GM12878 (cell line): ENCODE measurements at regions not wholly inside any gene's neighbourhood (a gene's known extent, or its start where the extent isn't known, plus 50 kb on each side); places are given as distances from the start of the nearest gene placed in this dataset.

ENCODE experiments used
- MXI1 ChIP-seq: fragments of 150-350 bp; IDR thresholded peaks from 2 replicates; pipeline ENCODE4 v1.6.1; 2011; ENCODE audit warnings: low read depth, mild to moderate bottlenecking, inconsistent platforms, low read length, improper control_type of control experiment
- POLR2A ChIP-seq: IDR thresholded peaks from 2 replicates; pipeline ENCODE4 v1.6.1; 2011; ENCODE audit warnings: low read depth, mild to moderate bottlenecking, low read length
- RFX5 ChIP-seq: IDR thresholded peaks from 2 replicates; pipeline ENCODE4 v1.6.1; 2011; ENCODE audit warnings: low read depth, low read length, improper control_type of control experiment
- SP1 ChIP-seq: IDR thresholded peaks from one replicate; pipeline ENCODE4 v1.6.1; 2011; ENCODE audit warnings: low read depth, low read length
- YY1 ChIP-seq: IDR thresholded peaks from 2 replicates; pipeline ENCODE4 v1.6.1; 2011; ENCODE audit warnings: low read depth, mild to moderate bottlenecking, low read length
- TF ChIP-seq, protein P1 (sequence below): IDR thresholded peaks from 2 replicates; pipeline ENCODE4 v1.6.1; 2011; ENCODE audit warnings: low read depth, mild to moderate bottlenecking, low read length, moderate library complexity, borderline replicate concordance; ENCODE audit errors: extremely low read depth
- TF ChIP-seq, protein P2 (sequence below), 3 experiments: IDR thresholded peaks in 2 of 3; conservative IDR thresholded peaks in 1 of 3; 2 replicates each; pipeline ENCODE4 v1.5.1; 2011; ENCODE audit warnings: low read depth in 3 of 3, low read length in 3 of 3, mild to moderate bottlenecking in 3 of 3, control low read depth in 2 of 3, moderate library complexity in 2 of 3, inconsistent platforms in 1 of 3, mixed read lengths in 1 of 3; ENCODE audit not compliant: control insufficient read depth in 2 of 3, insufficient read depth in 1 of 3; ENCODE audit errors: extremely low read depth in 1 of 3
- TF ChIP-seq, protein P3 (sequence below): IDR thresholded peaks from 2 replicates; pipeline ENCODE4 v1.6.1; 2012; ENCODE audit warnings: mild to moderate bottlenecking, low read depth, low read length
- TF ChIP-seq, protein P4 (sequence below): fragments of 450-650 bp; IDR thresholded peaks from 2 replicates; pipeline ENCODE4 v1.6.1; 2018; ENCODE audit warnings: borderline replicate concordance, mild to moderate bottlenecking; ENCODE audit not compliant: partially characterized antibody

DNA sequence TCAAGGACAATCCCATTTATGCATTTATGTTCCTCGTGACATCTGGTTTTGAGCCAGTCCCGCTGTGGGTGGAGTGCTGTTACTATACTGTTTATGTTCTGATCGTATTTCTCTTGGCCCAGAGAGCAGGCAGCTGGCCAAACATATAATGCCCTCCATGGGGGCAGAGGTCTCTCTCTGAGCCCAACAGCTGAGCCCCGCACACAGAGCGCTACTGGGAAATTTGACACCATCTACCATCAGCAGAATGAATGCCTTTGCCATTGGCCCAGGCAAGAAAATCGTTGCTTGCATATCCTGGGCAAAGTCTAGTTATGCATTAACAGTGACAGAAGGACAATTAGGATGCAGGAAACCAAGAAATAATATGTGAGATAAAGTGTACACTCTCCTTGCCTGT is 126.8 kb upstream of the CACNA1A start:
- TF ChIP-seq, protein P1, sequence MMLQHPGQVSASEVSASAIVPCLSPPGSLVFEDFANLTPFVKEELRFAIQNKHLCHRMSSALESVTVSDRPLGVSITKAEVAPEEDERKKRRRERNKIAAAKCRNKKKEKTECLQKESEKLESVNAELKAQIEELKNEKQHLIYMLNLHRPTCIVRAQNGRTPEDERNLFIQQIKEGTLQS, result no peak
- TF ChIP-seq MXI1, result no peak
- TF ChIP-seq, protein P2, sequence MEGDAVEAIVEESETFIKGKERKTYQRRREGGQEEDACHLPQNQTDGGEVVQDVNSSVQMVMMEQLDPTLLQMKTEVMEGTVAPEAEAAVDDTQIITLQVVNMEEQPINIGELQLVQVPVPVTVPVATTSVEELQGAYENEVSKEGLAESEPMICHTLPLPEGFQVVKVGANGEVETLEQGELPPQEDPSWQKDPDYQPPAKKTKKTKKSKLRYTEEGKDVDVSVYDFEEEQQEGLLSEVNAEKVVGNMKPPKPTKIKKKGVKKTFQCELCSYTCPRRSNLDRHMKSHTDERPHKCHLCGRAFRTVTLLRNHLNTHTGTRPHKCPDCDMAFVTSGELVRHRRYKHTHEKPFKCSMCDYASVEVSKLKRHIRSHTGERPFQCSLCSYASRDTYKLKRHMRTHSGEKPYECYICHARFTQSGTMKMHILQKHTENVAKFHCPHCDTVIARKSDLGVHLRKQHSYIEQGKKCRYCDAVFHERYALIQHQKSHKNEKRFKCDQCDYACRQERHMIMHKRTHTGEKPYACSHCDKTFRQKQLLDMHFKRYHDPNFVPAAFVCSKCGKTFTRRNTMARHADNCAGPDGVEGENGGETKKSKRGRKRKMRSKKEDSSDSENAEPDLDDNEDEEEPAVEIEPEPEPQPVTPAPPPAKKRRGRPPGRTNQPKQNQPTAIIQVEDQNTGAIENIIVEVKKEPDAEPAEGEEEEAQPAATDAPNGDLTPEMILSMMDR (IDR thresholded peaks at IDR 0.05 in 2 of 3, conservative IDR thresholded peaks at IDR 0.05 in 1 of 3; ENCODE audit: control insufficient read depth in 2 of 3, extremely low read depth in 1 of 3, insufficient read depth in 1 of 3, low read depth in 3 of 3, low read length in 3 of 3), result no peak
- TF ChIP-seq, protein P3, sequence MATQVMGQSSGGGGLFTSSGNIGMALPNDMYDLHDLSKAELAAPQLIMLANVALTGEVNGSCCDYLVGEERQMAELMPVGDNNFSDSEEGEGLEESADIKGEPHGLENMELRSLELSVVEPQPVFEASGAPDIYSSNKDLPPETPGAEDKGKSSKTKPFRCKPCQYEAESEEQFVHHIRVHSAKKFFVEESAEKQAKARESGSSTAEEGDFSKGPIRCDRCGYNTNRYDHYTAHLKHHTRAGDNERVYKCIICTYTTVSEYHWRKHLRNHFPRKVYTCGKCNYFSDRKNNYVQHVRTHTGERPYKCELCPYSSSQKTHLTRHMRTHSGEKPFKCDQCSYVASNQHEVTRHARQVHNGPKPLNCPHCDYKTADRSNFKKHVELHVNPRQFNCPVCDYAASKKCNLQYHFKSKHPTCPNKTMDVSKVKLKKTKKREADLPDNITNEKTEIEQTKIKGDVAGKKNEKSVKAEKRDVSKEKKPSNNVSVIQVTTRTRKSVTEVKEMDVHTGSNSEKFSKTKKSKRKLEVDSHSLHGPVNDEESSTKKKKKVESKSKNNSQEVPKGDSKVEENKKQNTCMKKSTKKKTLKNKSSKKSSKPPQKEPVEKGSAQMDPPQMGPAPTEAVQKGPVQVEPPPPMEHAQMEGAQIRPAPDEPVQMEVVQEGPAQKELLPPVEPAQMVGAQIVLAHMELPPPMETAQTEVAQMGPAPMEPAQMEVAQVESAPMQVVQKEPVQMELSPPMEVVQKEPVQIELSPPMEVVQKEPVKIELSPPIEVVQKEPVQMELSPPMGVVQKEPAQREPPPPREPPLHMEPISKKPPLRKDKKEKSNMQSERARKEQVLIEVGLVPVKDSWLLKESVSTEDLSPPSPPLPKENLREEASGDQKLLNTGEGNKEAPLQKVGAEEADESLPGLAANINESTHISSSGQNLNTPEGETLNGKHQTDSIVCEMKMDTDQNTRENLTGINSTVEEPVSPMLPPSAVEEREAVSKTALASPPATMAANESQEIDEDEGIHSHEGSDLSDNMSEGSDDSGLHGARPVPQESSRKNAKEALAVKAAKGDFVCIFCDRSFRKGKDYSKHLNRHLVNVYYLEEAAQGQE, result no peak
- TF ChIP-seq RFX5, result no peak
- no peak for TF ChIP-seq POLR2A
- TF ChIP-seq, protein P4, sequence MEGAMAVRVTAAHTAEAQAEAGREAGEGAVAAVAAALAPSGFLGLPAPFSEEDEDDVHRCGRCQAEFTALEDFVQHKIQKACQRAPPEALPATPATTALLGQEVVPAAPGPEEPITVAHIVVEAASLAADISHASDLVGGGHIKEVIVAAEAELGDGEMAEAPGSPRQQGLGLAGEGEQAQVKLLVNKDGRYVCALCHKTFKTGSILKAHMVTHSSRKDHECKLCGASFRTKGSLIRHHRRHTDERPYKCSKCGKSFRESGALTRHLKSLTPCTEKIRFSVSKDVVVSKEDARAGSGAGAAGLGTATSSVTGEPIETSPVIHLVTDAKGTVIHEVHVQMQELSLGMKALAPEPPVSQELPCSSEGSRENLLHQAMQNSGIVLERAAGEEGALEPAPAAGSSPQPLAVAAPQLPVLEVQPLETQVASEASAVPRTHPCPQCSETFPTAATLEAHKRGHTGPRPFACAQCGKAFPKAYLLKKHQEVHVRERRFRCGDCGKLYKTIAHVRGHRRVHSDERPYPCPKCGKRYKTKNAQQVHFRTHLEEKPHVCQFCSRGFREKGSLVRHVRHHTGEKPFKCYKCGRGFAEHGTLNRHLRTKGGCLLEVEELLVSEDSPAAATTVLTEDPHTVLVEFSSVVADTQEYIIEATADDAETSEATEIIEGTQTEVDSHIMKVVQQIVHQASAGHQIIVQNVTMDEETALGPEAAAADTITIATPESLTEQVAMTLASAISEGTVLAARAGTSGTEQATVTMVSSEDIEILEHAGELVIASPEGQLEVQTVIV, result no peak
- no peak for TF ChIP-seq YY1
- TF ChIP-seq SP1, result no peak
